Smooth muscle cell of the brain vasculature (primary cell): ENCODE measurements at regions not wholly inside any gene's neighbourhood (a gene's known extent, or its start where the extent isn't known, plus 50 kb on each side); places are given as distances from the start of the nearest gene placed in this dataset.
"Not testable (repeated sequence)": the region's sequence is repeated elsewhere in the genome, so short reads cannot be mapped to it uniquely, and the experiment has no call there.

Source experiments
- DNase-seq: peaks from one replicate; pipeline ENCODE4 v3.0.0-alpha.2; 2012; ENCODE audit warnings: low read depth, low spot score

DNA sequence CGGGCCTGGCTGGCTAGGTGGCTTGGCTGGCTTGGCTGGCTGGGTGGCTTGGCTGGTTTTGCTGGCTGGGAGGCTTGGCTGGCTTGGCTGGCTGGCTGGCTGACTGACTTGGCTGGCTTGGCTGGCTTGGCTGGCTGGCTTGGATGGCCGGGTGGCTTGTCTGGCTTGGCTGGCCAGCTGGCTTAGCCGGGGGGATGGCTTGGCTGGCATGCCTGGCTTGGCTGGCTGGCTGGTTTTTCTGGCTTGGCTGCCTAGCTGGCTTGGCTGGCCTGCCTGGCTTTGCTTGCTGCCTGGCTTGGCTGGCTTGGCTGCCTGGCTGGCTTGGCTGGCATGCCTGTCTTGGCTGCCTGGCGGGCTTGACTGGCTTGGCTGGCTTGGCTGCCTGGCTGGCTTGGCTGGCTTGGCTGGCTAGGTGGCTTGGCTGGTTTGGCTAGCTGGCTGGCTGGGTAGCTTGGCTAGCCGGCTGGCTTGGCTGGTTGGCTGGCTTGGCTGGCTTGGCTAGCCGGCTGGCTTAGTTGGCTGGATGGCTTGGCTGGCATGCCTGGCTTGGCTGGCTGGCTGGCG, 2829.6 kb downstream of the RPIA start:
- DNase-seq = not testable (repeated sequence)

DNA sequence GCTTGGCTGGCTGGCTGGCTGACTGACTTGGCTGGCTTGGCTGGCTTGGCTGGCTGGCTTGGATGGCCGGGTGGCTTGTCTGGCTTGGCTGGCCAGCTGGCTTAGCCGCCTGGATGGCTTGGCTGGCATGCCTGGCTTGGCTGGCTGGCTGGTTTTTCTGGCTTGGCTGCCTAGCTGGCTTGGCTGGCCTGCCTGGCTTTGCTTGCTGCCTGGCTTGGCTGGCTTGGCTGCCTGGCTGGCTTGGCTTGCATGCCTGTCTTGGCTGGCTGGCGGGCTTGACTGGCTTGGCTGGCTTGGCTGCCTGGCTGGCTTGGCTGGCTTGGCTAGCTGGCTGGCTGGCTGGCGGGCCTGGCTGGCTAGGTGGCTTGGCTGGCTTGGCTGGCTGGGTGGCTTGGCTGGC, 2830.5 kb downstream of the RPIA start:
- DNase-seq = not testable (repeated sequence)

DNA sequence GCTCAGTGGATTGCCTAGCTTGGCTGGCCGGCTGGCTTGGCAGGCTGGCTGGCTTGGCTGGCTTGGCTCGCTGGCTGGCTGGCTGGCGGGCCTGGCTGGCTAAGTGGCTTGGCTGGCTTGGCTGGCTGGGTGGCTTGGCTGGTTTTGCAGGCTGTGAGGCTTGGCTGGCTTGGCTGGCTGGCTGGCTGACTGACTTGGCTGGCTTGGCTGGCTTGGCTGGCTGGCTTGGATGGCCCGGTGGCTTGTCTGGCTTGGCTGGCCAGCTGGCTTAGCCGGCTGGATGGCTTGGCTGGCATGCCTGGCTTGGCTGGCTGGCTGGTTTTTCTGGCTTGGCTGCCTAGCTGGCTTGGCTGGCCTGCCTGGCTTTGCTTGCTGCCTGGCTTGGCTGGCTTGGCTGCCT, 2831.4 kb downstream of the RPIA start:
- not testable (repeated sequence) for DNase-seq

DNA sequence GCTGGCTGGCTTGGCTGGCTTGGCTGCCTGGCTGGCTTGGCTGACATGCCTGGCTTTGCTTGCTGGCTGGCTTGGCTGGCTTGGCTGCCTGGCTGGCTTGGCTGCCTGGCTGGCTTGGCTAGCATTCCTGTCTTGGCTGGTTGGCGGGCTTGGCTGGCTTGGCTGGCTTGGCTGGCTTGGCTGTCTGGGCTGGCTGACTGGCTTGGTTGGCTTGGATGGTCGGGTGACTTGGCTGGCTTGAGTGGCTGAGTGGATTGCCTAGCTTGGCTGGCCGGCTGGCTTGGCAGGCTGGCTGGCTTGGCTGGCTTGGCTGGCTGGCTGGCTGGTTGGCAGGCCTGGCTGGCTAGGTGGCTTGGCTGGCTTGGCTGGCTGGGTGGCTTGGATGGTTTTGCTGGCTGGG, 2832.3 kb downstream of the RPIA start:
- not testable (repeated sequence) for DNase-seq

DNA sequence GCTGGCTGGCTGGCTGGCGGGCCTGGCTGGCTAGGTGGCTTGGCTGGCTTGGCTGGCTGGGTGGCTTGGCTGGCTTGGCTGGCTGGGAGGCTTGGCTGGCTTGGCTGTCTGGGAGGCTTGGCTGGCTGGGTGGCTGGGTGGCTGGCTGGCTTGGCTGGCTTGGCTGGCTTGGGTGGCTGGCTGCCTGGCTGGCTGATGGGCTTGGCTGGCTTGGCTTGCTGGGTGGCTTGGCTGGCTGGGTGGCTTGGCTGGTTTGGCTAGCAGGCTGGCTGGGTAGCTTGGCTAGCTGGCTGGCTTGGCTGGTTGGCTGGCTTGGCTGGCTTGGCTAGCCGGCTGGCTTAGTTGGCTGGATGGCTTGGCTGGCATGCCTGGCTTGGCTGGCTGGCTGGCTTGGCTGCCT, 2834.1 kb downstream of the RPIA start:
- not testable (repeated sequence) for DNase-seq

DNA sequence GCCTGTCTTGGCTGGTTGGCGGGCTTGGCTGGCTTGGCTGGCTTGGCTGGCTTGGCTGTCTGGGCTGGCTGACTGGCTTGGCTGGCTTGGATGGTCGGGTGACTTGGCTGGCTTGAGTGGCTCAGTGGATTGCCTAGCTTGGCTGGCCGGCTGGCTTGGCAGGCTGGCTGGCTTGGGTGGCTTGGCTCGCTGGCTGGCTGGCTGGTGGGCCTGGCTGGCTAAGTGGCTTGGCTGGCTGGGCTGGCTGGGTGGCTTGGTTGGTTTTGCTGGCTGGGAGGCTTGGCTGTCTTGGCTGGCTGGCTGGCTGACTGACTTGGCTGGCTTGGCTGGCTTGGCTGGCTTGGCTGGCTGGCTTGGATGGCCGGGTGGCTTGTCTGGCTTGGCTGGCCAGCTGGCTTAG, 2834.6 kb downstream of the RPIA start:
- not testable (repeated sequence) for DNase-seq

DNA sequence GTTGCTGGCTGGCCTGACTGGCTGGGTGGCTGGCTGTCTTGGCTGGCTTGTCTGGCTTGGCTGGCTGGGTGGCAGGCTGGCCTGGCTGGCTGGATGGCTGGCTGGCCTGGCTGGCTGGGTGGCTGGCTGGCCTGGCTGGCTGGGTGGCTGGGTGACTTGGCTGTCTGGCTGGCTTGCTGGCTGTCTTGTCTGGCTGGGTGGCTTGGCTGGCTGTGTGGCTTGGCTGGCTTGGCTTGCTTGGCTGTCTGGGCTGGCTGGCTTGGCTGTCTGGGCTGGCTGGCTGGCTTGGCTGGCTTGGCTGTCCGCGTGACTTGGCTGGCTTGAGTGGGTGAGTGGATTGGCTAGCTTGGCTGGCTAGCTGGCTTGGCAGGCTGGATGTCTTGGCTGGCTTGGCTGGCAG, 2835.6 kb downstream of the RPIA start:
- not testable (repeated sequence) for DNase-seq

DNA sequence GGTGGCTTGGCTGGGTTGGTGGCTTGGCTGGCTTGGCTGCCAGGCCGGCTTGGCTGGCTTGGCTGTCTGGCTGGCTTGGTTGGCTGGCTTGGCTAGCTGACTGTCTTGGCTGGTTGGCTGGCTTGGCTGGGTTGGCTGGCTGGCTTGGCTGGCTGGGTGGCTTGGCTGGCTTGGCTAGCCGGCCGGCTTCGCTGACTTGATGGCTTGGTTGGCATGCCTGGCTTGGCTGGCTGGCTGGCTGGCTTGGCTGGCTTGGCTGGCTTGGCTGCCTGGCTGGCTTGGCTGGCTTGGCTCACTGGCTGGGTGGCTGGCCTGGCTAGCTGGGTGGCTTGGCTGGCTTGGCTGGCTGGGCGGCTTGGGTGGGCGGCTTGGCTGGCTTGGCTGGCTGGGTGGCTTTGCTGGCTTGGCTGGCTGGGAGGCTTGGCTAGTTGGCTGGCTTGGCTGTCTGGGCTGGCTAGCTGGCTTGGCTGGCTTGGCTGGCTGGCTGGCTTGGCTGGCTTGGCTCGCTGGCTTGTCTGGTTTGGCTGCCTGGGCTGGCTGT, 2836.1 kb downstream of the RPIA start:
- not testable (repeated sequence) for DNase-seq

DNA sequence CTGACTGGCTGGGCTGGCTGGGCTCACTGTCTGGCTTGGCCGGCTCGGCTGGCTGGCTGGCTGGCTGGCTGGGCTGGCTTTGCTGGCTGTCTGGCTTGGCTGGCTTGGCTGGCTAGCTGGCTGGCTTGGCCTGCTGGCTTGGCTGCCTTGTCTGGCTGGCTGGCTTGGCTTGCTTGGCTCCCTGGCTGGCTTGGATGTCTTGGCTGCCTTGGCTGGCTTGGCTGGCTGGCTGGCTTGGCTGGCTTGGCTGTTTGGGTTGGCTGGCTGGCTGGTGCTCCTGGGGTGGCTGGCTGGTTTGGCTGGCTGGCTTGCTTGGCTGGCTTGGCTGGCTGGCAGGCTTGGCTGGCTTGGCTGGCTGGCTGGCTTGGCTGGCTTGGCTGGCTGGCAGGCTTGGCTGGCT, 2836.9 kb downstream of the RPIA start:
- not testable (repeated sequence) for DNase-seq

DNA sequence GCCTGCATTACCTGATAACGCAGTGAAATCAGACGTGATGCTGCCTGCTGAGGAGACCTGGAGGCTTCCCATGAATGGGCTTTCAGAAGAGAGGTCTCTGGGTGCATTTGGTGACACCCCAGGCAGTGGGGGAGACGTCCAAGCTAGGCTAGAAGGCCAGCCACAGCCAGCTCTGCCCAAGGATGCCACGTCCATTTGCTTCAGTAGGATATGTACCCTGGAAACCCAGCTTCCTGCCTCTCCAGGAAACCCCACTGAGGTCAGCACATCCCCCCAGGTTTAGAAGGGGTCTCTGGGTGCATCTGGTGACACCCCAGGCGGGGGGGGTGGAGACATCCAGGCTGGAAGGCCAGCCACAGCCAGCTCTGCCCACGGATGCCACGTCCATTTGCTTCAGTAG, 2844.6 kb downstream of the RPIA start:
- DNase-seq = not testable (repeated sequence)

DNA sequence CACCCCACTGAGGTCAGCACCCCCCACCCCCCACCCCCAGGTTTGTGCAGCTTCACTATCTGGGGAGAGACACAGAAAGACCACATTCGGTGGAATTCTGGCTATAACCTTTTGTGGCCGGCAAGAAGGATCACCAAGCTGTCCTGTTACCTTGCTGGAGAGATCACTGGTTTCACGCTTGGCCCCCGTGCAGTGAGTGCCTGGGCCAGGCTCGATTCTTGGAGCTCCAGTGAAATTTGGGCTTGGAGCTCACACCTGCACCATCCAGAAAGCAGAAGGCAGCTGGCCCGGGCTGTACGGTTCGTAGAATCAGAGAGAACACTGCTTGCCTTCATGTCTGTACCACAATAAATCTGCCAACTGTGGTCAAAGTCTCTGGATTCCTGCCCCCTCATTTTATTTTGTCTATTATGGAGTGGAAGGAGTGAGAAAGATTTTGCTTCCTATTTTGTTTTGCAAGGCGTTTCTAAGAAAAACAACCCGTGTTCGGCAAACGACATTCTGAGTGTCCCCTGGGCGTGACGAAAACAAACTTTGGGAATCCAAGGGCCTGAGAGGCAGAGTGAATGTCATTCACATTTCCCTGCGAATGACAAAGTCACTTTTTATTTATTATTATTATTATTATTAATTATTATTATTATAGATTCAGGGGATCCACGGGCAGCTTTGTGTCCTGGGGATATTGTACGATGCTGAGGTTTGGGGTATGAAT, 2845.2 kb downstream of the RPIA start:
- not testable (repeated sequence) for DNase-seq

DNA sequence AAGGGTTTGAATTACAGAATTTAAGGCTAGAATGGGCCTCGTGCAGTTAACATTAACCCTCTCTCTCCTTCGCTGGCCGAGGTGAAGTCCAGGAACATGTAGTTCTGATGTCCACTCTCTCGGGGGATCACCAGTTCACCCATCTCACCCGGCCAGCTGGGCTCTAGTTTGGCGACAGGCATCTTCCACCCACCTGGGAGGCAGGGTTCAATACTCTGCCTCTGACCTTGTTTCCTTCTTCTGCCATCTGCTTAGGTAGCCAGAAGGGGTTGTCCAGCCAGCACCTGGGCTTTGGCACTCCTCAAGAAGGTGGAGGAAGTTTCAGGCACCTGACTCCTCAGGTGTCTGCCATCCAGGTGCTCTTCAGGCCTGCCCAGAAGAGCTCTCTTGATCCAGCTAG, 2857.8 kb downstream of the RPIA start:
- DNase-seq = not testable (repeated sequence)

DNA sequence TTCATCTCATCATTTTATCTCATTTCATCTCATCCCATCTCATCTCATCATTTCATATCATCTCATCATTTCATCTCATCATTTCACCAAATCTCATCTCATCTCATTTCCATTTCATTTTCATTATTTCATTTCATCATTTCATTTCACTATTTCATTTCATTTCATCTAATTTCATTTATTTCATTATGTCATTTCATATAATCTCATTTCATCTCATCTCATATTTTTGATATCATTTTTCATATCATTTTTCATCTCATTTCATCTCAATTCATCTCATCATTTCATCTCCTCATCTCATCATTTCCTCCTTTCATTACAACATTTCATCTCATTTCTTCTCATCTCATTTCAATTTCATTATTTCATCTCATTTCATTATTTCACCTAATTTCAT, 2866.8 kb downstream of the RPIA start:
- DNase-seq = not testable (repeated sequence)

DNA sequence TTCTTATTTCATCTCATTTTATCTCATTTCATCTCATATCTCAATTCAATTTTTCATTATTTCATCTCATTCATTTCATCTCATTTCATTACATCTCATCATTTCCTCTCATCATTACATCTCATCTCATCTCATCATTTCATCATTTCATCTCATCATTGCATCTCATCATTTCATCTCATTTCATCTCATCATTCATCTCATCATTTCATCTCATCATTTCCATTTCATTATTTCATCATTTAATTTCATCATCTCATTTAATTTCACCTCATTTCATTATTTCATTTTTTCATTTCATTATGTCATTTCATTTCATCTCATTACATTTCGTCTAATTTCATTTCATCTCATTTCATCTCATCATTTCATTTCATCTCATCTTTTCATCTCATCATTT, 2867.8 kb downstream of the RPIA start:
- not testable (repeated sequence) for DNase-seq

DNA sequence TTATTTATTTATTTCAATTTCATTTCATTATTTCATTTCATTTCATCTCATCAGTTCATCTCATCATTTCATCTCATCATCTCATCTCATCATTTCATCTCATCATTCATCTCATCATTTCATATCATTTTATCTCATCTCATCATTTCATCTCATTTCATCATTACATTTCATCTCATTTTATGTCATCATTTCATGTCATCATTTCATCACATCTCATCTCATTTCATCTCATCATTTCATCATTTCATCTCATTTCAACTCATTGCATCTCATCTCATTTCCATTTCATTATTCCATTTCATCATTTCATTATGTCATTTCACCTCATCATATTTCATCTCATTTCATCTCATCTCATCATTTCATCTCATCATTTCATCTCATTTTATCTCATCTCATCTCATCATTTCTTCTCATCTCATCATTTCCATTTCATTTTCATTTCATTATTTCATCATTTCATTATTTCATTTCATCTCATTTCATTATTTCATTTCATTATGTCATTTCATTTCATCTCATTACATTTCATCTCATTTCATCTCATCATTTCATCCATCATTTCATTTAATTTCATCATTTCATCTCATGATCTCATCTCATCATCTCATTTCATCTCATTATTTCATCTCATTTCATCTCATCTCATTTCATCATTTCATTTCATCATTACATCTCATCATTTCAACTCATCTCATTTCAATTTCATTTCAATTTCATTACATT, 2868.6 kb downstream of the RPIA start:
- not testable (repeated sequence) for DNase-seq

DNA sequence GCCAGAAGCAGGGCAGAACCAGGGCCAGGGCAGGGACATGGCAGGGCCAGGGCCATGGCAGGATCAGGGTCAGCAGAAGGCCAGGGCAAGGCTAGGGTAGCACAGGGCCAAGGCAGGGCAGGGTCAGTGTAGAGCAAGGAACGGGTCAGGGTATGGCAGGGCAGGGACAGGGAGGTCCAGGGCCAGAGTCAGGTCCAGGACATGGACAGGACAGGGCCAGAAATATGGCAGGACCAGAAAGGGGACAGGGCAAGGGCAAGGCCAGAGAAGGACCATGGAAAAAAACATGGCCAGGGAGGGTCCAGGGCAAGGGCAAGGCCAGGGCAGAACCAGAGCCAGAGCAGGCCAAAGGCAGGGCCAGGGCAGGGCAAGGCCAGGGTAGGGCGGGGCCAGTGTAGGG, 2870.7 kb downstream of the RPIA start:
- DNase-seq = not testable (repeated sequence)

DNA sequence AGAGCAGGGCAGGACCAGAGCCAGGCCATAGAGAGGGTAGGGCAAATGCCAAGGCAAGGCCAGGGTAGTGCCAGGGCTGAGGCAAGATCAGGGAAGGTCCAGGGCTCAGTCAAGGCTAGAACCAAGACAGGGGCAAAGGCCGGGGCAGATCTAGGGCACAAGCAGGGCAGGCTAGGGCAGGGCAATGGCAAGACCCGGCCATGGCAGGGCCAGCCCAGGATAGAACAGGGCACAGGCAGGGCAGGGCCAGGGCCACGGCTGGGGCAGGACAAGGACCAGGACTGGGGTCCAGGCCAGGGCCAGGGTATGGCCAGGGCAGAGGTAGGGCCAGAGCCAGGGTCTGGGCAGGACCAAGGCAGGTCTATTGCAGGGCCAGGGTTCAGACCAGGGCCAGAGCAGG, 2873.2 kb downstream of the RPIA start:
- DNase-seq = not testable (repeated sequence)

DNA sequence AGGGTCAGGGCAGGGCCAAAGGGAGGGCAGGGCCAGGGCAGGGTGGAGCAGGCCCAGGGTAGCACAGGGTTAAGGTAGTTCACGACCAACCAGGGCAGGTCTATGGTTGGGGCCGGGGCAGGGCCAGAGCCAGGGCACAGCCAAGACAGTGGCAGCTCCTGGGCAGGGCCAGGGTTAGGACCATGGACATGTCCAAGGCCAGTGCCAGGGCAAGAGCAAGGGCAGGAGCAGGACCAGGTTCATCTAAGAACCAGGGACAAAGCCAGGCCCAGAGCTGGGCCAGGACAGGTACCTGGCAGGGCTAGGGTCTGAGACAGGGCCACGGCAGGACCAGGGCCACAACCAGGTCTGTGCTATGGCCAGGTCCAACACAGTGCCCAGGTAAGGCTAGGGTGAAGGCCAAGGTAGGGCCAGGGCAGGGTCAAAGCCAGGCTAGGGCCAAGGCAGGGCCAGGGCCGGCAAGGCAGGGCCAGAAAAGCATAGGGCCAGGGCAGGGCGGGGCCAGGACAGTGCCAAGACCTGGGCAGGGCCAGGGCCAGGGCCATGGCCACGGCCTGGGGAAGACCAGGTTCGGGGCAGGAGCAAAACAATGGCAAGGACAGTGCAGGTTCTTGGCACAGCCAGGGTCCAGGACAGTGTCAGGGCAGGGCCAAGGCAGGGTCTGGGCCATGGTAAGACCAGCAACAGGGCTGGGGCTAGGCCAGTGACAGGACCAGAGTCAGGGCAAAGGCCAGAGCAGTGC, 2874.4 kb downstream of the RPIA start:
- DNase-seq = not testable (repeated sequence)

DNA sequence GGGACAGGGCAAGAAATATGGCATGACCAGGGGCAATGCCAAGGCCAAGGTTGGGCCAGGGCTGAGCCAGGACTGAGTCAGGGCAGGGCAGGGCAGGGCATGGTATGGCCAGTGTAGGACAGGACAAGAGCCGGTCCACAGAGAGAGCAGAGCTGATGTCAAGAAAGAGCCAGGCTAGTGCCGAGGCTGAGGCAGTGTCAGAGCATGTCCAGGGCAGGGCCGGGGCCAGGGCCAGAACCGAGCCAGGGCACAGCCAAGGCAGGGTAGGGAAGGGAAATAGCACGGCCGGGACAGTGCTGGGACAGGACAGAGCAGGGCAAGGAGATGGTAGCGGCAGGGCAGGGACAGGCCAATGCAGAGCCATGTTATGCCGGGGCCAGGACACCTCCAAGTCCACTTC, 2875.1 kb downstream of the RPIA start:
- DNase-seq = not testable (repeated sequence)

DNA sequence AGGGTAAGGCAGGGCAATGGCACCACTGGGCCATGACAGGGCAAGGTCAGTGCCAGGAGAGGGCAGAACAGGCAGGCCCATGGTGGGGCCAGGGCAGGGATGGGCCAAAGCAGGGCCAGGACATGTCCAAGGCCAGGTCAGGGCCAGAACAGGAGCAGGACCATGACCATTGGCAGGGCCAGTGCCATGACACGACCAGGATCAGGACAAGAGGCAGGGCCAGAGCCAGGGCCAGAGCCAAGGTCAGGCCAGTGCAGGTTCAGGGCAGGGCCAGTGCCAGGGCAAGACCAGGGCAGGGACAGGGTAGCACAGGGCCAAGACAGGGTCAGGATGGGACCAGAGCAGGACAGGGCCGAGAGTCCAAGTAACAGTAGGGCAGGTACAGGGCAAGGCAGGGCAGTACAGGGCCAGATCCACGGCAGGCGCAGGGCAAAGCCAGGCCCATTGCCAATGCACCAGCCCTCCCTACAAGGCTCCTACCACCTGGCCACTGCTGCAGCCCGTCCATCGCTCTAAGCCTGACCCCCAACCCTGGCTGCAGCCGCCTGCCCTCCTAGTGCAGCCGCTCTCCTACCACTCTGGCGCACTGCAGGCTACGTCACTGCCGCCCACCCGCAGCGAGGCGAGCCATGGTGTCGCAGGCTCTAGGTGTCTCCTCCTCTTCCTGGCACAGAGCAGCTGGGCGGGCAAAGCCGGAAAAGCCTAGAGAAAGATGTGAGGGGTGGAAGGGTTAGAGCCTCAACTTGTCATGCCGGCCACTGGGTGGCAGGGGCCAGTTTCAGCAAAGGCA, 2876.3 kb downstream of the RPIA start:
- not testable (repeated sequence) for DNase-seq
